ENCODE measurements at regions not wholly inside any gene's neighbourhood (a gene's known extent, or its start where the extent isn't known, plus 50 kb on each side); places are given as distances from the start of the nearest gene placed in this dataset.

GRCh38 chr2:12169721-12170120, 423.3 kb downstream of the LPIN1 start:
- TF ChIP-seq EZH2phosphoT487 (IDR thresholded peaks at IDR 0.05; ENCODE audit: low read depth) (no peak), CTCF (IDR thresholded peaks at IDR 0.05; ENCODE audit: low read depth, low read length) (no peak)
